Stimulated activated CD8-positive, alpha-beta memory T cell treated with anti-CD3 and anti-CD28 coated beads, Interleukin-12 subunit alpha, Interleukin-12 subunit beta, amount 100 ng/mL, for 1 hour (primary cell): ENCODE measurements at regions not wholly inside any gene's neighbourhood (a gene's known extent, or its start where the extent isn't known, plus 50 kb on each side); places are given as distances from the start of the nearest gene placed in this dataset.
"Not testable (repeated sequence)": the region's sequence is repeated elsewhere in the genome, so short reads cannot be mapped to it uniquely, and the experiment has no call there.

Source experiments
- DNase-seq: peaks from one replicate; pipeline ENCODE4 v3.0.0-alpha.2; 2020; ENCODE audit warnings: low read depth

DNA sequence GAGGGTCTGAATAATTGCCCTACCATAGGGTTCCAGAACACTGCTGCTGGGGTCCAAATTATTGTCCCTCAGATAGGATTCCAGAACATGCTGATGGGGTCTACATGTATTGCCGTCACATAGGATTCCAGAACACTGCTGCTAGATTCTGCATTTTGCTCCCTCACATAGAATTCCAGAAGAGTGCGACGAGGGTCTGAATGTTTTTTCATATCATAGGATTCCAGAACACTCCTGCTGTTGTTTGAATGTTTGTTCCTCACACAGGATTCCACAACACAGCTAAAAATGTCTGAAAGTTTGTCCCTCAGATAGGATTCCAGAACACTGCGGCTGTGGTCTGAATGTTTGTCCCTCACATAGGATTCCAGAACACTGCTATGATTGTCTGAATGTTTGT is 198.1 kb downstream of the FOXD4L6 start:
- DNase-seq = not testable (repeated sequence)

DNA sequence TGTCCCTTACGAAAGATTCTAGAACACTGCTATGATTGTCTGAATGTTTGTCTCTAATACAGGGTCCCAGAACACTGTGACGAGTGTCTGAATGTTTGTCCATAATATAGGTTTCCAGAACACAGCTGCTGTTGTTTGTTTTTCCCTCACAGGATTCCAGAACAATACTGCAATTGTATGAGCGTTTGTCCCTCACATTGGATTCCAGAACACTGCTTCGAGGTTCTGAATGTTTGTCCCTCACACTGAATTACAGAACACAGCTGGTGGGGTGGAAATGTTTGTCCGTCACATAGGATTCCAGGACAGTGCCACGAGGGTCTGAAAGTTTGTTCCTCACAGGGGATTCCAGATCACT is 199.0 kb downstream of the FOXD4L6 start:
- not testable (repeated sequence) for DNase-seq

DNA sequence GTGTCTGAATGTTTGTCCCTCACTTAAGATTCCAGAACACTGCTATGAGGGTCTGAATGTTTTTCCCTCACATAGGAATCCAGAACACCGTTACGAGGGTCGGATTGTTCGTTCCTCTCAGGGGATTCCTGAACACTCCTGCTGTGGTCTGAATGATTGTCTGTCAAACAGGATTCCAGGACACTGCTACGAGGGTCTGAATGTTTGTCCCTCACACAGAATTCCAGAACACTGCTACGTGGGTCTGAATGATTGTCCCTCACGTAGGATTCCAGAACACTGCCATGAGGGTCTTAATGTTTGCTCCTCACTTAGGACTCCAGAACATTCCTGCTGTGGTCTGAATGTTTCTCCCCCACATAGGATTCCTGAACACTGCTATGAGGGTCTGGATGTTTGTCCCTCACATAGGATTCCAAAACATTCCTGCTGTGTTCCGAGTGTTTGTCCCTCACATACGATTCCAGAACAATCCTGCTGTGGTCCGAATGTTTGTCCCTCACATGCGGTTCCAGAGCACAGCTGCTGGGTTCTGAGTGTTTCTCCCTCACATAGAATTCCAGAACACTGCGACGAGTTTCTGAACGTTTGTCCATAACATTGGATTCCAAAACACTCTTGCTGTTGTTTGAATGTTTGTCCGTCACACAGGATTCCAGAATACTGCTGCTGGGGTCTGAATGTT is 199.5 kb downstream of the FOXD4L6 start:
- no peak for DNase-seq

DNA sequence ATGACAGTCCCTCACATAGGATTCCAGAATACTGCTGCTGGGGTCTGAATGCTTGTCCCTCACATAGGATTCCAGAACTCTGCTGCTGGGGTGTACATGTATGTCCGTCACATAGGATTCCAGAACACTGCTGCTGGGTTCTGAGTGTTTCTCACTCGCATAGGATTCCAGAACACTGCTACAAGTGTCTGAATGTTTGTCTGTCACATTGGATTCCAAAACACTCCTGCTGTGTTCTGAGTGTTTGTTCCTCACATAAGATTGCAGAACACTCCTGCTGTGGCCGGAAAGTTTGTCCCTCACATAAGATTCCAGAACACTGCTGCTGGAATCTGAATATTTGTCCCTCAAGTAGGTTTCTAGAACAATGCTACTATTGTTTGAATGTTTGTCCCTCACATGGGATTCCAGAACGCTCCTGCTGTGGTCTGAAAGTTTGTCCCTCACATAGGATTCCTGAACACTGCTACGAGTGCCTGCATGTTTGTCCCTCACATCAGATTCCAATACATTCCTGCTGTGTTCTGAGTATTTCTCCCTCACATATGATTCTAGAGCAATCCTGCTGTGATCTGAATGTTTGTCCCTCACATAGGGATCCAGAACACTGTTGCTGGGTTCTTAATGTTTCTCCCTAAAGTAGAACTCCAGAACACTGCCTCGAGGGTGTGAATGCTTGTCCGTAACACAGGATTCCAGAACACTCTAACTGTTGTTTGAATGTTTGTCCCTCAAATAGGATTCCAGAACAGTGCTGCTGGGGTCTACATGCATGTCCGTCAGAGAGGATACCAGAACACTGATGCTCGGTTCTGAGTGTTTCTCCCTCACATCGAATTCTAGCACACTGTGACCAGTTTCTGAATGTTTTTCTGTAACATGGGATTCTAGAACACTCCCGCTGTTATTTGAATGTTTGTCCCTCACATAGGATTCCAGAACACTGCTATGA is 200.4 kb downstream of the FOXD4L6 start:
- DNase-seq = no peak

DNA sequence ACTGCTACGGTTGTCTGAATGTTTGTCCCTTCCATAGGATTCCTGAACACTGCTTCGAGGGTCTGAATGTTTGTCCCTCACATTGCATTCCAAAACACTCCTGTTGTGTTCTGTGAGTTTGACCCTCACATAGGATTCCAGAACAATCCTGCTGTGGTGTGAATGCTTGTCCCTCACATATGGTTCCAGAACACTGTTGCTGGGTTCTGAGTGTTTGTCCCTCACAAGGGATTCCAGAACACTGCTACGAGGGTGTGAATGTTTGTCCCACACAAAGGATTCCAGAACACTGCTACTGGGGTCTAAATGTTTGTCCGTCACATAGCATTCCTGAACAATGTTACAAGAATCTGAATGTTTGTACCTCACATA is 201.2 kb downstream of the FOXD4L6 start:
- no peak for DNase-seq

DNA sequence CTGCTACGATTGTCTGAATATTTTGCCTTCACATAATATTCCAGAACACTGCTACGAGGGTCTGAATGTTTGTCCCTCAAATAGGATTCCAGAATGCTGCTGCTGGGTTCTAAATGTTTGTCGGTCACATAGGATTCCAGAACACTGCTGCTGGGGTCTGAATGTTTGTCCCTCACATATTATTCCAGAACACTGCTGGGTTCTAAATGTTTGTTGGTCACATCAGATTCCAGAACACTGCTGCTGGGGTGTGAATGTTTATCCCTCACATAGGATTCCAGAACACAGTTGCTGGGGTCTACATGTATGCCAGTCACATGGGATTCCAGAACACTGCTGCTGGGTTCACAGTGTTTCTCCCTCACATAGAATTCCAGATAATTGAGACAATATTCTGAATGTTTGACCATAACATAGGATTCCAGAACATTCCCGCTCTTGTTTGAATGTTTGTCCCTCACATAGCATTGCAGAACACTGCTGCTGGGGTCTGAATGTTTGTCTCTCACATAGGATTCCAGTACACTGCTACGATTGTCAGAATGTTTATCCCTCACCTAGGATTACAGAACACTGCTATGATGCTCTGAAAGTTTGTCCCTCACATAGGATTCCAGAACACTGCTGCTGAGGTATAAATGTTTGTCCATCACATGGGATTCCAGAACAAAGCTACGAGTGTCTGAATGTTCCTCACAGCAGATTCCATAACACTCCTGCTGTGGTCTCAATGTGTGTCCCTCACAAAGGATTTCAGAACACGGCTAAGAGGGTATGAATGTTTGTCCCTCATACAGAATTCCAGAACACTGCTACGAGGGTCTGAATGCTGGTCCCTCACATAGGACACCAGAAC is 201.8 kb downstream of the FOXD4L6 start:
- no peak for DNase-seq

DNA sequence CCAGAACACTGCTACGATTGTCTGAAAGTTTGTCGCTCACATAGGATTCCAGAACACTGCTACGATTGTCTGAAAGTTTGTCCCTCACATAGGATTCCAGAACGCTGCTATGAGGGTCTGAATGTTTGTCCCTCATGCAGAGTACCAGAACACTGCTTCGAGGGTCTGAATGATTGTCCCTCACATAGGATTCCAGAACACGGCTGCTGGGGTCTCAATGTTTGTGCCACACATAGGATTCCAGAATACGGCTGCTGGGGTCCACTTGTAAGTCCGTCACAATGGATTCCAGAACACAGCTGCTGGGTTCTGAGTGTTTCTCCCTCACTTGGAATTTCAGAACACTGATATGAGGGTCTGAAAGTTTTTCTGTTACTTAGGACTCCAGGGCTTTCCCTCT is 203.3 kb downstream of the FOXD4L6 start:
- DNase-seq = no peak

DNA sequence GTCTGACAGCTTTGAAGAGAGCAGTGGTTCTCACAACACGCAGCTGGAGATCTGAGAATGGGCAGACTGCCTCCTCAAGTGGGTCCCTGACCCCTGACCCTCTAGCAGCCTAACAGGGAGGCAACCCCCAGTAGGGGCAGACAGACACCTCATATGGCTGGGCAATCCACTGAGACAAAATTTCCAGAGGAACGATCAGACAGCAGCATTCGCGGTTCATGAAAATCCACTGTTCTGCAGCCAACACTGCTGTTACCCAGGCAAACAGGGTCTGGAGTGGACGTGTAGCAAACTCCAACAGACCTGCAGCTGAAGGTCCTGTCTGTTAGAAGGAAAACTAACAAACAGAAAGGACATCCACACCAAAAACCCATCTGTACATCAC is 212.1 kb downstream of the FOXD4L6 start:
- DNase-seq = not testable (repeated sequence)

DNA sequence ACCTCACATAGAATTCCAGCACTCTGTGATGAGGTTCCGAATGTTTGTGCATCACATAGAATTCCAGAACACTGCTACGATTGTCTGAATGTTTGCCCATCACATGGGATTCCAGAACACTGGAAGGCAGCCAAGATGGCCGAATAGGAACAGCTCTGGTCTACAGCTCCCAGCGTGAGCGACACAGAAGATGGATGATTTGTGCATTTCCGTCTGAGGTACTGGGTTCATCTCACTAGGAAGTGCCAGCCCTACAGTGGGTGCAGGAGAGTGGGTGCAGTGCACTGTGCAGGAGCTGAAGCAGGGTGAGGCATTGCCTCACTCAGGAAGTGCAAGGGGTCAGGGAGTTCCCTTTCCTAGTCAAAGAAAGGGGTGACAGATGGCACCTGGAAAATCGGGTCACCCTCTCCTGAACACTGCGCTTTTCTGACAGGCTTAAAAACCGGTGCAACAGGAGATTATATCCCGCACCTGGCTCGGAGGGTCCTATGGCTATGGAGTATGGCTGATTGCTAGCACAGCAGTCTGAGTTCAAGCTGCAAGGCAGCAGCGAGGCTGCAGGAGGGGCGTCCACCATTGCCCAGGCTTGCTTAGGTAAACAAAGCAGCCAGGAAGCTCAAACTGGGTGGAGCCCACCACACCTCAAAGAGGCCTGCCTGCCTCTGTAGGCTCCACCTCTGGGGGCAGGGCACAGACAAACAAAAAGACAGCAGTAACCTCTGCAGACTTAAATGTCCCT is 212.7 kb downstream of the FOXD4L6 start:
- DNase-seq = not testable (repeated sequence)

DNA sequence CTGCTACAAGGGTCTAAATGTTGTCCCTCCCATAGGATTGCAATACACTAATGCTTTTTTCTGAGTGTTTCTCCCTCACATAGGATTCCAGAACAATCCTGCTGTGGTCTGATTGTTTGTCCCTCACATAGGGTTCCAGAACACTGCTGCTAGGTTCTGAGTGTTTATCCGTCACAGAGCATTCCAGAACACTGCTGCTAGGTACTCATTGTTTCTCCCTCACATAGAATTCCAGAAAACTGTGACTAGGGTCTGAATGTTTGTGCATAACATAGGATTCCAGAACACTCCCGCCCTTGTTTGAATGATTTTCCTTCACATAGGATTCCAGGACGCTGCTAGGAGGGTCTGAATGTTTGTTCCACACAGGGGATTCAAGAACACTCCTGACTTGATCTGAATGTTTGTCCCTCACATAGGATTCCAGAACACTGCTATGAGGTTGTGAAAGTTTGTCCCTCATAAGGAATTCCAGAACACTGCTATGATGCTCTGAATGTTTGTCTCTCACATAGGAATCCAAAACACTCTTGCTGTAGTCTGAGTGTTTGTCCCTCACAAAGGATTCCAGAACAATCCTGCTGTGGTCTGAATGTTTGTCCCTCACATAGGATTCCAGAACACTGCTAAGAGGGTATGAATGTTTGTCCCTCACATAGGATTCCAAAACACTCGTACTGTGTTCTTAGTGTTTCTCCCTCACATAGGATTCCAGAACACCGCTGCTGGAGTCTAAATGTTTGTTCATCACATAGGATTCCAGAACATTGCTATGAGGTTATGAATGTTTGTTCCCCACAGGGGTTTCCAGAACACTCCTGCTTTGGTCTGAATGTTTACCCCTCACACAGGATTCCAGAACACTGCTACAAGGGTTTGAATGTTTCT is 213.5 kb downstream of the FOXD4L6 start:
- no peak for DNase-seq

DNA sequence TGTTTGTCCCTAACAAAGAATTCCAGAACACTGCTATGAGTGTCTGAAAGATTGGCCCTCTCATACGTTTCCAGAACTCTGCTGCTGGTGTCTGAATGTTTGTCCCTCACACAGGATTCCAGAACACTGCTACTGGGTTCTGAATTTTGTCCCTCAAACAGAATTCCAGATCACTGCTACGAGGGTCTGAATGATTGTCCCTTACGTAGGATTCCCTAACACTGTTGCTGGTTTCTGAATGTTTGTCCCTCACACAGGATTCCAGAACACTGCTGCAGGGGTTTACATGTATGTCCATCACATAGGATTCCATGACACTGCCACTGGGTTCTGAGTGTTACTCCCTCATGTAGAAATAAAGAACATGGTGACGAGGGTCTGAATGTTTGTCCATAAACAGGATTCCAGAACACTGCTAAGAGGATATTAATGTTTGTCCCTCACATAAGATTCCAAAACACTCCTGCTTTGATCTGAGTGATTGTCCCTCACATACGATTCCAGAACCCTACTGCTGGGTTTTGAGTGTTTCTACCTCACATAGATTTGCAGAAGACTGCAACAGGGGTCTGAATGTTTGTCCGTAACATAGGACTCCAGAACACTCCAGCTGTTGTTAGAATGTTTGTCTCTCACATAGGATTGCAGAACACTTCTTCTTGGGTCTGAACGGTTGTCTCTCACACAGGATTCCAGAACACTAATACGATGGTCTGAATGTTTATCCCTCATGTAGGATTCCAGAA is 214.4 kb downstream of the FOXD4L6 start:
- no peak for DNase-seq

DNA sequence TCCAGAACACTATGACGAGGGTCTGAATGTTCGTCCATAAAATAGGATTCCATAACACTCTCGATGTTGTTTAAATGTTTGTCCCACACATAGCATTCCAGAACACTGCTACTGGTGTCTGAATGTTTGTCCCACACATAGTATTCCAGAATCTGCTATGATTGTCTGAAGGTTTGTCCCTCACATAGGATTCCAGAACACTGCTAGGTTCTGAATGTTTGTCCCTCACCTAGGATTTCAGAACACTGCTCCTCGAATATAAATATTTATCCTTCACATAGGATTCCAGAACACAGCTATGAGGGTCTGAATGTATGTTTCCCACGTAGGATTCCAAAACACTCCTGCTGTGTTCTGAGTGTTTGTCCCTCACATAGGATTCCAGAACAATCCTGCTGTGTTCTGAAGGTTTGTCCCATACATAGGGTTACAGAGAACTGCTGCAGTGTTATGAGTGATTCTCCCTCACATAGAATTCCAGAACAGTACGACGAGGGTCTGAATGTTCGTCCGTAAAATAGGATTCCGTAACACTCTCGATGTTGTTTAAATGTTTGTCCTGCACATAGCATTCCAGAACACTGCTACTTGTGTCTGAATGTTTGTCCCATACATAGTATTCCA is 215.3 kb downstream of the FOXD4L6 start:
- DNase-seq = no peak

DNA sequence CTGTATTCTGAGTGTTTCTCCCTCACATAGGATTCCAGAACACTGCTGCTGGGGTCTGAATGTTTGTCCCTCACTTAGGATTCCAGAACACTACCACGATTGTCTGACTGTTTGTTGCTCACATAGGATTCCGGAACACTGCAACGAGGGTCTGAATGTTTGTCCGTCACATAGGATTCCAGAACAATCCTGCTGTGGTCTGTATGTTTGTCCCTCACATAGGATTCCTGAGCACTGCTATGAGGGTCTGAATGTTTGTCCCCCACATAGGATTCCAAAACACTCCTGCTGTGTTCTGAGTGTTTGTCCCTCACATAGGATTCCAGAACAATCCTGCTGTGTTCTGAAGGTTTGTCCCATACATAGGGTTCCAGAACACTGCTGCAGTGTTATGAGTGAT is 215.8 kb downstream of the FOXD4L6 start:
- DNase-seq = not testable (repeated sequence)

DNA sequence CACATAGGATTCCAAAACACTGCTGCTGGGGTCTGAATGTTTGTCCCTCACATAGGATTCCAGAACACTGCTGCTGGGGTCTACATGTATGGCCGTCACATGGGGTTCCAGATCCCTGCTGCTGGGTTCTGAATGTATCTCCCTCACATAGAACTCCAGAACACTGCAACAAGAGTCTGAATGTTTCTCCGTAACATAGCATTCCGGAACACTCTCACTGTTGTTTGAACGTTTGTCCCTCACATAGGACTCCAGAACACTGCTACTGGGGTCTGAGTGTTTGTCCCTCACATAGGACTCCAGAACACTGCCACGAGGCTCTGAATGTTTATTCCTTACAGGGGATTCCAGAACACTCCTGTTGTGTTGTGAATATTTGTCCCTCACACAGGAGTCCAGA is 216.8 kb downstream of the FOXD4L6 start:
- DNase-seq = no peak

DNA sequence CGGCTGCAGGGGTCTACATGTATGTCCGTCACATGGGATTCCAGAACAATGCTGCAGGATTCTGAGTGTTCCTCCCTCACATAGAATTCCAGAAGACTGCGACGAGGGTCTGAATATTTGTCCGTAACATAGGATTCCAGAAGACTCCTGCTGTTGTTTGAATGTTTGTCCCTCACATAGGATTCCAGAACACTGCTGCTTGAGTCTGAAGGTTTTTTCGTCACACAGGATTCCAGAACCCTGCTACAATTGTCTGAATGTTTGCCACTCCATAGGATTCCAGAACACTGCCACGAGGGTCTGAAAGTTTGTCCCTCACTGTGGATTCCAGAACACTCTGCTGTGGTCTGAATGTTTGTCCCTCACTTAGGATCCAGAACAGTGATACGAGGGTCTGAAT is 217.5 kb downstream of the FOXD4L6 start:
- DNase-seq = not testable (repeated sequence)

DNA sequence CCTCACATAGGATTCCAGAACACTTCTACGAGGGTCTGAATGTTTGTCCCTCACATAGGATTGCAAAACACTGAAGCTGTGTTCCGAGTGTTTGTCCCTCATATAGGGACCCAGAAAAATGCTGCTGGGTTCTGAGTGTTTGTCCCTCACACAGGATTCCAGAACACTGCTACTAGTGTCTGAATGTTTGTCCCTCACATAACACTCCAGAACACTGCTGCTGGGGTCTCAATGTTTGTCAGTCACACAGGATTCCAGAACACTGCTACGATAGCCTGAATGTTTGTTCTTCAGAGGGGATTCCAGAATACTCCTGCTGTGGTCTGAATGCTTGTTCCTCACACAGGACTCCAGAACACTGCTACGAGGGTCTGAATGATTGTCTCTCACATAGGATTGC is 218.7 kb downstream of the FOXD4L6 start:
- no peak for DNase-seq

DNA sequence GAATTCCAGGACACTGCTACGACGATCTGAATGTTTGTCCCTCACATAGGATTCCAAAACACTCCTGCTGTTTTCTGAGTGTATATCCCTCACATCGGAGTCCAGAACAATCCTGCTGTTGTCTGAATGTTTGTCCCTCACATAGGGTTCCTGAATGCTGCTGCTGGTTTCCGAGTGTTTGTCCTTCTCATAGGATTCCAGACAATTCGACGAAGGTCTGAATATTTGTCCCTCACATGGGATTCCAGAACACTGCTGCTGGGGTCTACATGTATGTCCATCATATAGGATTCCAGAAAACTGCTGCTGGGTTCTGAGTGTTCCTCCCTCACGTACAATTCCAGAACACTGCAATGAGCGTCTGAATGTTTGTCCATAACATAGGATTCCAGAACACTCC is 219.4 kb downstream of the FOXD4L6 start:
- not testable (repeated sequence) for DNase-seq

DNA sequence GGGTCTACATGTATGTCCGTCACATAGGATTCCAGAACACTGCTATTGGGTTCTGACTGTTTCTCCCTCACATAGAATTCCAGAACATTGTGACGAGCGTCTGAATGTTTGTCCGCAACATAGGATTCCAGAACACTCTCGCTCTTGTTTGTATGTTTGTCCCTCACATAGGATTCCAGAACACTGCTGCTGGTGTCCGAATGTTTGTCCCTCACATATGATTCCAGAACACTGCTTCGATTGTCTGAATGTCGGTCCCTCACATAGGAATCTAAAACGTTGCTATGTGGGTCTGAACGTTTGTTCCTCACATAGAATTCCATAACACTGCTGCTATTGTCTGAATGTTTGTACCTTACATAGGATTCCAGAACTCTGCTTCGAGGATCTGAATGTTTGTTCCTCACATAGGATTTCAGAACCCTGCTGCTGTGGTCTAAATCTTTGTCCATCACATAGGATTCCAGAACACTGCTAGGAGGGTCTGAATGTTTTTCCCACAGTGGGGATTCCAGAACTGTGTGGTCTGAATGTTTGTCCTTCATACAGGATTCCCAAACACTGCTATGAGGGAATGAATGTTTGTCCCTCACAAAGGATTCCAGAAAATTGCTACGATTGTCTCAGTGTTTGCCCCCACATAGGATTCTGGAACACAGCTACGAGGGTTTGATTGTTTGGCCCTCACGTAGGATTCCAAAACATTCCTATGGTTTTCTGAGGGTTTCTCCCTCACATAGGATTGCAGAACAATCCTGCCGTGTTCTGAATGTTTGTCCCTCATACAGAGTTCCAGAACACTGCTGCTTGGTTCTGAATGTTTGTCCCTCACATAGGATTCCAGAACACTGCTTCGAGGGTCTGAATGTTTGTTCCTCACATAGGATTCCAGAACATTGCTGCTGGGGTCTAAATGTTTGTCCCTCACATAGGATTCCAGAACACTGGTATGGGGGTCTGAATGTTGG is 220.5 kb downstream of the FOXD4L6 start:
- DNase-seq = no peak
